ENCODE measurements at regions not wholly inside any gene's neighbourhood (a gene's known extent, or its start where the extent isn't known, plus 50 kb on each side); places are given as distances from the start of the nearest gene placed in this dataset.
A peak's percentile ranks its signal among the peaks of the same experiment; 100 is the strongest.

DNA sequence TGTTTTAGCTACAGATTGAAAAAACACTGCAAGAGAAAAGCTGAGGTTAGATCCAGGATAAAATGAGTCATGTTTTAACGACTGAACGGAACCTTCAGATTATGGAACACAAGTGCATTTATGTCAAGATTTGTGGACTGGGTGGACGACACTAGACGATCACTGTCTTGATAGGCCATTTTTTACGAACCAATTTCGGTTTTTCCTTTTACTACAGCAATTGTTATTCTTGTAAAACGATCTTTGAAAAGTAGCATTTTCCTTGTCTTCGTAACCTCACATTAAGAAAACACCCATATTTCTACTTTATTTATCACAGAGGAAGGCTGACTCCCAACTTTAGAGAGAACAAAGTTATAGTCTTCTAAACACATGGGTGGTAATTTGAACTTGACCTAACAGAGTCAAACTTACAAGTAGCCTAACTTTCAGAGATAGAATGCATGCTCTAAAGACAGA is 294.2 kb upstream of the TCF21 start:
- DNase-seq (ENCODE audit: low read depth): peak; percentile 10

DNA sequence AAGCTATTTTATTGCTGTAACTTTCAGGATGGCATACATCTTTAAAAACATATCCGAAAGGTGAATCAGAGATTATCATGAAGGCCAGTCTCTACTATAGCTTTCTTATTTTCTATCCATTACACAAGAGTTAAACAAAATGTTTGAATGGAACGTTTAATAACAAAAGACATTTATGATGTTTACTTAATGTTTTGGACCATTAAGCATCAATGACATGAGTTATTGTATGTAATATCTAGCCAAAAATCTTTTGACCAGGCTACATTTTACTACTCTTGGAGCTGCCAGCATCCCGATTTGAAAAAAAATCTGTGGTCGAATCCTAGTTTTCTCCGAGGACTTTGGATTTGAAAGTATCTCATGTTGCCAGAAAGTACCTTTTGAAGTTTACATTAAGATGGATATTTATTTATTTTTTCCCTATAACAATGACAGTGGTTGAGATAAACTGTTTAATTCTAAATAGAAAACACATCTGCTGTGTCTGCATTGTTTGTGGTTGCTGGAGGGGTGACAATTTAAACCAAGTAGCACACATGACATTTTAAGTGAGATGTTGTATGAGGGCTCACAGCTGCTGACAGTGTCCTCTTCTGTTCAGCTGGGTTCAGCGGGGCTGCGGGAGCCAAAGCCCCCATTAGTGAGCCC is 293.7 kb upstream of the TCF21 start:
- H3K4me3 ChIP-seq (replicated peaks; ENCODE audit: low read depth, low read length): no peak overlapping the region
- DNase-seq (ENCODE audit: low read depth): peak; percentile 8
- TF ChIP-seq, protein P1, sequence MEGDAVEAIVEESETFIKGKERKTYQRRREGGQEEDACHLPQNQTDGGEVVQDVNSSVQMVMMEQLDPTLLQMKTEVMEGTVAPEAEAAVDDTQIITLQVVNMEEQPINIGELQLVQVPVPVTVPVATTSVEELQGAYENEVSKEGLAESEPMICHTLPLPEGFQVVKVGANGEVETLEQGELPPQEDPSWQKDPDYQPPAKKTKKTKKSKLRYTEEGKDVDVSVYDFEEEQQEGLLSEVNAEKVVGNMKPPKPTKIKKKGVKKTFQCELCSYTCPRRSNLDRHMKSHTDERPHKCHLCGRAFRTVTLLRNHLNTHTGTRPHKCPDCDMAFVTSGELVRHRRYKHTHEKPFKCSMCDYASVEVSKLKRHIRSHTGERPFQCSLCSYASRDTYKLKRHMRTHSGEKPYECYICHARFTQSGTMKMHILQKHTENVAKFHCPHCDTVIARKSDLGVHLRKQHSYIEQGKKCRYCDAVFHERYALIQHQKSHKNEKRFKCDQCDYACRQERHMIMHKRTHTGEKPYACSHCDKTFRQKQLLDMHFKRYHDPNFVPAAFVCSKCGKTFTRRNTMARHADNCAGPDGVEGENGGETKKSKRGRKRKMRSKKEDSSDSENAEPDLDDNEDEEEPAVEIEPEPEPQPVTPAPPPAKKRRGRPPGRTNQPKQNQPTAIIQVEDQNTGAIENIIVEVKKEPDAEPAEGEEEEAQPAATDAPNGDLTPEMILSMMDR (IDR thresholded peaks at IDR 0.05; ENCODE audit: low read length, missing control alignments): no peak

More for the DNA sequence above, 294.2 kb upstream of the TCF21 start:
- no peak overlapping the region for H3K4me3 ChIP-seq (replicated peaks; ENCODE audit: low read depth, low read length)
- TF ChIP-seq, protein P1 (IDR thresholded peaks at IDR 0.05; ENCODE audit: low read length, missing control alignments): no peak

DNA sequence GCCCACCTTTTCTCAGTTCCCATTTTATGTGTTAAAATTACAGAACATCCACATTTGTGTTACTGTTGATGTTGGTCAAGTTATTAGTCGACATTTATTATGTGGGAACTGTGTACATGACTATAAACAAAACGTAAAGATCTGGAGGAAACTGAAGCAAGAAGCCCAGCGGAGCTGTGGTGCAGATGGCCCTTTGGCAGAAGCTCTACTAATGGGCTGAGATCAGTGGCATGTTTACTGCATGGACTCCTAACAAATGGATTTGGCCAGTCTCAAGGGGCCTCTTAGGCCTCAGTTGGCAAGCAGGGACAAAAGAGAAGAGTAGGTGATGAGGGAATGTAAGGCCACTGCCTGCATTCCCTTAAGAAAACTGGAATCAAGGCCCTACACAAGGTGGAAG is 282.1 kb upstream of the TCF21 start:
- TF ChIP-seq, protein P1 (IDR thresholded peaks at IDR 0.05; ENCODE audit: low read length, missing control alignments): no peak
- H3K4me3 ChIP-seq (replicated peaks; ENCODE audit: low read depth, low read length): no peak overlapping the region
- no peak for DNase-seq (ENCODE audit: low read depth)

DNA sequence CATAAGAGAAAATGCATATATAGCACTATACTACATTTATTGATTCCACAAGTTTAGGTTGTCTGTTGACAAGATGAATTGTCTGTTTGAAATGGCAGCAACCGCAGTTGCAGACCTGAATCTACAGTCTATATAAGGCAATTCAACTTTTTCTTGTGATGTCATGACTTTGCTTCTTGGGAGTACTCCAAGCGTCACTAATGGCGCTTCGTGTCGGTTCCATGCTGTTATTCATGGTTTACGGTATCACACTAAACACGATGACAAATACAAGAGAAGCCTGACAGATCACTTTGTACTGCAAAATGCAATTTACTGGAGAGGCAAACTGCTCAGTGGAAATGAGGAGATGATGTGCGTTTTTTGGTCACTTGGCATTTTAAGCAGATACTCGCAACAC is 280.3 kb upstream of the TCF21 start:
- H3K4me3 ChIP-seq (replicated peaks; ENCODE audit: low read depth, low read length): no peak overlapping the region
- TF ChIP-seq, protein P1 (IDR thresholded peaks at IDR 0.05; ENCODE audit: low read length, missing control alignments): no peak

DNA sequence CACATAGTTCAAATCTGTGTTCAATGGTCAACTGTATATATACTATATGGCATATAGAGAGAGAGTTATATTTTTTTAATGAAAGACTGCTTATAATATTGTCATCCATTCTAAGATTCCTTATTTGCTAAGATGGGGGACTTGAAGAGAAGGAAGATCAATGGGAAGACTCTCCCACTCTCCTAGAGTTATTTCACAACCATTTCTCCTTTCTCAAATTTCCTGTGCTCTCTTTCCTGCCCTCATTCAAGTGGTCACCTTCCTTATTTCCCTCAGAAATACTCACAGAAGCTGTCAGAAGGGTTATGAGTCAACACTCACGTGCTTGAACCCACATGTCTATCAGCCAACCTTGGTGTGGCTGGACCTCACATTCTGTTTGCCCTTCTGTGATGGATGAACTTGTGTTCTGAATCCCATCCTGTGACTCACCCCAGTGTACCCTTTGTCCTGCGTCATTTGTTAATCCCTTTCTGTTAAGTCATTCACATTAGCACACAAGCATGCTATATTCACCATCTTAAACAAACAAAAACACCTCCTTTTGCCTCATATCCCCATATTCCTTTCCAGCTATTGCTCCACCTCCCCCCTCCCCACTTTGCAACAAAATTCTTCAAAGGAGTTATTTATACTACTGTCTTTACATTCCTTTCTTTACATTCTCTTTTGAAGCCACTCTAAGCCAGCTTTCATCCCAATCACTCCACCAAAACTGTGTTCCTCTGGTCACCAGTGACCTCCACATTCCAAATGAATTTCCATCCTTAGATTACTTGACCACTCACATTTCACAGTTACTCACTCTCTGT is 279.3 kb upstream of the TCF21 start:
- H3K4me3 ChIP-seq (replicated peaks; ENCODE audit: low read depth, low read length): no peak overlapping the region
- TF ChIP-seq, protein P1 (IDR thresholded peaks at IDR 0.05; ENCODE audit: low read length, missing control alignments): no peak
- DNase-seq (ENCODE audit: low read depth): peak; percentile 100

More for the DNA sequence above, 280.3 kb upstream of the TCF21 start:
- no peak for DNase-seq (ENCODE audit: low read depth)

DNA sequence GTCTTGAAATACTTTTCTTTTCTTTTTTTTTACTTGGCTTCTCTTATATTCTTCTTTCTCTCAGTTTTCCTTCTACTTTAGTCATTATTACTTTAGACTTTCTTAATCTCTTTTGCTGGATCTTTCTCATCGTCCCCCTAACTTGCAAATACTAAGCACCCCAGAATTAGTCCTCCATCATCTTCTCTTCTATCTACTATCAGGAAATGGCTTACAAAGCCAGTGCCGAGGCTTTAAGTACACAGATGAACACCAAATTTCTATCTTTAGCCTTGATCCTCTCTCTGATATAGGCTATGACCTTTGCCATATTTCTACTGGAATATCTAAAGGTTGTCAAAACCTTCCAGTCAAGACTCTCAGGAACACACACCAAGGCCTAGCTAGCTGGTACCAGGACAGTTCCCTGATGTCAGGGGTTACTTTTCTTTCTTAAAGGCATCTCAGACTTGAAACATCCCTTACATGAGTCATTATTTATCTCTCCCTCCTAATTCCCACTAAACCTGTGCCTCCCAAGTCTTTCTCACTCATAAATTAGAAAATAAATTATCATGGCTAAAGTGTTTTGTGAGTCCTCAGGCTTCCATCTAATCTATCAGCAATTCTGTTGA is 278.6 kb upstream of the TCF21 start:
- TF ChIP-seq, protein P1 (IDR thresholded peaks at IDR 0.05; ENCODE audit: low read length, missing control alignments): no peak
- no peak overlapping the region for H3K4me3 ChIP-seq (replicated peaks; ENCODE audit: low read depth, low read length)
- peak; percentile 55 for DNase-seq (ENCODE audit: low read depth)

Measured in fibroblast of pulmonary artery (primary cell).